Suprapubic skin (tissue), 4 donors: ENCODE measurements at regions not wholly inside any gene's neighbourhood (a gene's known extent, or its start where the extent isn't known, plus 50 kb on each side); places are given as distances from the start of the nearest gene placed in this dataset.

Source experiments
- DNase-seq, 2 donors: peaks; one replicate each; pipeline ENCODE4 v3.0.0-alpha.2; 2019; ENCODE audit warnings: low spot score in 2 of 2
- H3K27ac ChIP-seq: fragments of 200-600 bp; sonication (generic); one replicate; pipeline ENCODE4 v1.5.1; 2019
- H3K27me3 ChIP-seq: fragments of 200-600 bp; sonication (generic); one replicate; pipeline ENCODE4 v1.5.1; 2019
- H3K36me3 ChIP-seq: fragments of 200-600 bp; sonication (generic); one replicate; pipeline ENCODE4 v1.5.1; 2019
- H3K4me1 ChIP-seq: fragments of 200-600 bp; sonication (generic); one replicate; pipeline ENCODE4 v1.5.1; 2019
- H3K4me3 ChIP-seq: fragments of 200-600 bp; sonication (generic); one replicate; pipeline ENCODE4 v1.5.1; 2019; ENCODE audit warnings: mild to moderate bottlenecking
- H3K9me3 ChIP-seq: fragments of 200-600 bp; sonication (generic); one replicate; pipeline ENCODE4 v1.5.1; 2019
- CTCF ChIP-seq, 2 donors: fragments of 200-600 bp in 1 of 2; fragments of 450-650 bp in 1 of 2; sonication (generic) in 1 of 2; IDR thresholded peaks; one replicate each; pipeline ENCODE4 v1.5.1; 2016 to 2019; ENCODE audit warnings: antibody characterized with exemption in 2 of 2, mild to moderate bottlenecking in 1 of 2, moderate library complexity in 1 of 2
- EP300 ChIP-seq: sonication (generic); formaldehyde crosslinking; IDR thresholded peaks from one replicate; pipeline ENCODE4 v1.6.1; 2017; ENCODE audit warnings: antibody characterized with exemption
- POLR2A ChIP-seq, 2 donors: fragments of 450-650 bp; IDR thresholded peaks; one replicate each; pipeline ENCODE4 v1.6.1; 2017; ENCODE audit warnings: antibody characterized with exemption in 2 of 2, mild to moderate bottlenecking in 2 of 2, moderate library complexity in 2 of 2
- POLR2AphosphoS5 ChIP-seq, 3 donors: sonication (generic); formaldehyde crosslinking; IDR thresholded peaks; one replicate each; pipeline ENCODE4 v1.6.1; 2017; ENCODE audit warnings: antibody characterized with exemption in 3 of 3
- whole genome bisulfite sequencing: methylation state at CpG from one replicate; pipeline ENCODE4 v1.1.5; 2018; 5-methylcytosine and 5-hydroxymethylcytosine counted together

GRCh38 chr9:129334105-129334935, 156.3 kb upstream of the IER5L start:
- peaks cover 67% of the 10 kb centered on the region for H3K4me1 ChIP-seq
- peak overlapping the region; percentile 81 for H3K27ac ChIP-seq

GRCh38 chr9:129333617-129334104, 155.6 kb upstream of the IER5L start:
- Histone ChIP-seq H3K4me1 (peaks cover 66% of the 10 kb centered on the region), H3K4me3 (peak overlapping the region; percentile 23)
- 56% methylated on average over 10 of the region's 10 CpGs for WGBS

More at GRCh38 chr9:129334105-129334935, 156.3 kb upstream of the IER5L start:
- peak overlapping the region; percentile 23 for H3K4me3 ChIP-seq
- DNase-seq: peak; percentile 94 to 95
- H3K27me3 ChIP-seq: no peaks in the 10 kb centered on the region
- TF ChIP-seq POLR2A (IDR thresholded peaks at IDR 0.05) (peak in 1 of 2 donors; percentile 4), CTCF (IDR thresholded peaks at IDR 0.05) (peak in 1 of 2 donors; percentile 8), POLR2AphosphoS5 (IDR thresholded peaks at IDR 0.05) (peak in 2 of 3 donors; percentile 61 to 66), EP300 (no peak)
- H3K36me3 ChIP-seq: no peaks in the 10 kb centered on the region
- peaks cover 6% of the 10 kb centered on the region for H3K9me3 ChIP-seq
- WGBS: 6% methylated on average over 8 of the region's 28 CpGs

GRCh38 chr9:129332581-129332980, 154.5 kb upstream of the IER5L start:
- Histone ChIP-seq H3K9me3 (peaks cover 6% of the 10 kb centered on the region), H3K36me3 (no peaks in the 10 kb centered on the region), H3K27me3 (no peaks in the 10 kb centered on the region), H3K4me3 (peak overlapping the region; percentile 13), H3K4me1 (peaks cover 70% of the 10 kb centered on the region), H3K27ac (peak overlapping the region; percentile 80)
- 42% methylated on average over 4 of the region's 4 CpGs for WGBS
- DNase-seq: no peak
- TF ChIP-seq EP300: no peak
- no peak for TF ChIP-seq POLR2A (IDR thresholded peaks at IDR 0.05)
- no peak for TF ChIP-seq POLR2AphosphoS5 (IDR thresholded peaks at IDR 0.05)
- TF ChIP-seq CTCF (IDR thresholded peaks at IDR 0.05): no peak

More at GRCh38 chr9:129333617-129334104, 155.6 kb upstream of the IER5L start:
- Histone ChIP-seq H3K27ac (peak overlapping the region; percentile 81), H3K27me3 (no peaks in the 10 kb centered on the region), H3K36me3 (no peaks in the 10 kb centered on the region), H3K9me3 (peaks cover 6% of the 10 kb centered on the region)
- no peak for TF ChIP-seq POLR2A (IDR thresholded peaks at IDR 0.05)
- no peak for TF ChIP-seq POLR2AphosphoS5 (IDR thresholded peaks at IDR 0.05)
- no peak for TF ChIP-seq EP300
- TF ChIP-seq CTCF (IDR thresholded peaks at IDR 0.05): no peak
- no peak for DNase-seq

- H3K4me3 ChIP-seq: peak overlapping the region; percentile 13
- H3K27ac ChIP-seq: peak overlapping the region; percentile 80
- no peaks in the 10 kb centered on the region for H3K36me3 ChIP-seq
- peaks cover 6% of the 10 kb centered on the region for H3K9me3 ChIP-seq
- WGBS: 53% methylated on average over 13 of the region's 13 CpGs
- TF ChIP-seq POLR2A (IDR thresholded peaks at IDR 0.05) (no peak), POLR2AphosphoS5 (IDR thresholded peaks at IDR 0.05) (peak in 1 of 3 donors; percentile 39)
- no peaks in the 10 kb centered on the region for H3K27me3 ChIP-seq
- H3K4me1 ChIP-seq: peaks cover 68% of the 10 kb centered on the region
- no peak for DNase-seq
These were observed 153.9 kb upstream of the IER5L start for GRCh38 chr9:129331772-129332500.

GRCh38 chr9:129331493-129331765, 153.4 kb upstream of the IER5L start:
- 69% methylated on average over 4 of the region's 4 CpGs for WGBS
- Histone ChIP-seq H3K4me1 (peaks cover 67% of the 10 kb centered on the region), H3K4me3 (no peak overlapping the region), H3K27me3 (no peaks in the 10 kb centered on the region), H3K27ac (no peak overlapping the region), H3K9me3 (peaks cover 6% of the 10 kb centered on the region), H3K36me3 (no peaks in the 10 kb centered on the region)
- no peak for DNase-seq
- no peak for TF ChIP-seq POLR2A (IDR thresholded peaks at IDR 0.05)
